Astrocyte (in vitro differentiated cells and primary cell): ENCODE measurements at regions not wholly inside any gene's neighbourhood (a gene's known extent, or its start where the extent isn't known, plus 50 kb on each side); places are given as distances from the start of the nearest gene placed in this dataset.

ENCODE experiments used
- EZH2 ChIP-seq: IDR thresholded peaks from 2 replicates; pipeline ENCODE4 v1.6.1; 2012; ENCODE audit warnings: mild to moderate bottlenecking, low read length, inconsistent platforms; ENCODE audit not compliant: insufficient read depth
- TF ChIP-seq, protein P1 (sequence below): IDR thresholded peaks from 2 replicates; pipeline ENCODE4 v1.5.1; 2011; ENCODE audit warnings: low read depth, mild to moderate bottlenecking, inconsistent platforms, low read length, moderate library complexity; ENCODE audit not compliant: insufficient read depth

DNA sequence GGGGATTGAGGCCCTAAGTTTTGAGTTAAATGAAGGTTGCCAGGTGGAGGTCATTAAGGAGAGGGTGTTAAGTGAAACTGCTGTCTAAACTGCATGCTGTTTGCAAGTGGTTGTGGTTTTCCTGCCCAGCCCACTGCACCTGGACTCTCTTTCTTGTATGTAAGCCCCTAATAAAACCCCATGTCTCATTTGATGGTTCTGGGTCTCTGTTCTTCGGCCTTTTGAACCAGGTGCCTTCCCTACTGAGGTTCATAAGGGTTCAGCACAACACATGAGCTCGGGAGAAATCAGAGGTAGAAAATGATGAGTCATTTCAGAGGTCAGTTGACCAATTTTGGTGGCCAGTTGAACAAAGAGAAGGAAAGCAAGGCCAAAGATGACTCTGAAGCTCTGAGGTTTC lies 382.5 kb downstream of the RPS29 start:
- TF ChIP-seq, protein P1, sequence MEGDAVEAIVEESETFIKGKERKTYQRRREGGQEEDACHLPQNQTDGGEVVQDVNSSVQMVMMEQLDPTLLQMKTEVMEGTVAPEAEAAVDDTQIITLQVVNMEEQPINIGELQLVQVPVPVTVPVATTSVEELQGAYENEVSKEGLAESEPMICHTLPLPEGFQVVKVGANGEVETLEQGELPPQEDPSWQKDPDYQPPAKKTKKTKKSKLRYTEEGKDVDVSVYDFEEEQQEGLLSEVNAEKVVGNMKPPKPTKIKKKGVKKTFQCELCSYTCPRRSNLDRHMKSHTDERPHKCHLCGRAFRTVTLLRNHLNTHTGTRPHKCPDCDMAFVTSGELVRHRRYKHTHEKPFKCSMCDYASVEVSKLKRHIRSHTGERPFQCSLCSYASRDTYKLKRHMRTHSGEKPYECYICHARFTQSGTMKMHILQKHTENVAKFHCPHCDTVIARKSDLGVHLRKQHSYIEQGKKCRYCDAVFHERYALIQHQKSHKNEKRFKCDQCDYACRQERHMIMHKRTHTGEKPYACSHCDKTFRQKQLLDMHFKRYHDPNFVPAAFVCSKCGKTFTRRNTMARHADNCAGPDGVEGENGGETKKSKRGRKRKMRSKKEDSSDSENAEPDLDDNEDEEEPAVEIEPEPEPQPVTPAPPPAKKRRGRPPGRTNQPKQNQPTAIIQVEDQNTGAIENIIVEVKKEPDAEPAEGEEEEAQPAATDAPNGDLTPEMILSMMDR: no peak
- TF ChIP-seq EZH2: no peak
